GM18508 (cell line): ENCODE measurements at regions not wholly inside any gene's neighbourhood (a gene's known extent, or its start where the extent isn't known, plus 50 kb on each side); places are given as distances from the start of the nearest gene placed in this dataset.

ENCODE experiments used
- ATAC-seq: cut with Tn5 transposase; IDR thresholded peaks from one replicate; pipeline ENCODE4 v1.9.1; 2021; ENCODE audit warnings: moderate number of reproducible peaks; ENCODE audit not compliant: insufficient read depth, unreplicated experiment

- no peak for ATAC-seq
These were observed 87.9 kb upstream of the COL5A2 start for GRCh38 chr2:189267491-189267890.

- no peak for ATAC-seq
These were observed 88.5 kb upstream of the COL5A2 start for GRCh38 chr2:189267925-189268579.

- no peak for ATAC-seq
These were observed 89.2 kb upstream of the COL5A2 start for GRCh38 chr2:189268763-189269162.

GRCh38 chr2:189273734-189274133 lies 94.2 kb upstream of the COL5A2 start:
- ATAC-seq = no peak

GRCh38 chr2:189274361-189274760 lies 94.8 kb upstream of the COL5A2 start:
- ATAC-seq = no peak

GRCh38 chr2:189276277-189276676 lies 96.7 kb upstream of the COL5A2 start:
- ATAC-seq = no peak

- ATAC-seq = no peak
These were observed 101.6 kb upstream of the COL5A2 start for GRCh38 chr2:189281201-189281600.

- no peak for ATAC-seq
These were observed 105.8 kb upstream of the COL5A2 start for GRCh38 chr2:189285349-189285748.

GRCh38 chr2:189285962-189286645 lies 106.5 kb upstream of the COL5A2 start:
- ATAC-seq = no peak

GRCh38 chr2:189287363-189287762 lies 107.8 kb upstream of the COL5A2 start:
- no peak for ATAC-seq

- ATAC-seq = peak; percentile 69
These were observed 108.5 kb upstream of the COL5A2 start for GRCh38 chr2:189287982-189288521.

- ATAC-seq = no peak
These were observed 111.9 kb upstream of the COL5A2 start for GRCh38 chr2:189291460-189291859.

- no peak for ATAC-seq
These were observed 113.6 kb upstream of the COL5A2 start for GRCh38 chr2:189293164-189293563.

- ATAC-seq = no peak
These were observed 117.9 kb upstream of the COL5A2 start for GRCh38 chr2:189297446-189297845.

GRCh38 chr2:189298038-189298437 lies 118.5 kb upstream of the COL5A2 start:
- no peak for ATAC-seq

GRCh38 chr2:189298481-189298880 lies 118.9 kb upstream of the COL5A2 start:
- no peak for ATAC-seq

- no peak for ATAC-seq
These were observed 120.4 kb upstream of the COL5A2 start for GRCh38 chr2:189299974-189300373.

GRCh38 chr2:189300916-189301315 lies 121.4 kb upstream of the COL5A2 start:
- no peak for ATAC-seq

- ATAC-seq = no peak
These were observed 122.8 kb upstream of the COL5A2 start for GRCh38 chr2:189302274-189302948.

- ATAC-seq = no peak
These were observed 124.8 kb upstream of the COL5A2 start for GRCh38 chr2:189304360-189304759.

GRCh38 chr2:189305291-189305943 lies 125.9 kb upstream of the COL5A2 start:
- no peak for ATAC-seq
